IMR-90 (cell line): ENCODE measurements at regions not wholly inside any gene's neighbourhood (a gene's known extent, or its start where the extent isn't known, plus 50 kb on each side); places are given as distances from the start of the nearest gene placed in this dataset.

ENCODE experiments used
- CTCF ChIP-seq: conservative IDR thresholded peaks from 2 replicates; pipeline ENCODE4 v1.5.1; 2012; ENCODE audit warnings: mild to moderate bottlenecking, low read depth, low read length, improper control_type of control experiment
- ELK1 ChIP-seq: fragments of 150-350 bp; IDR thresholded peaks from 2 replicates; pipeline ENCODE4 v1.6.1; 2016; ENCODE audit warnings: low read depth, mild to moderate bottlenecking, low read length, moderate library complexity, borderline replicate concordance
- MAFK ChIP-seq: IDR thresholded peaks from 2 replicates; pipeline ENCODE4 v1.6.1; 2012; ENCODE audit warnings: low read depth, low read length, improper control_type of control experiment
- POLR2A ChIP-seq: IDR thresholded peaks from 2 replicates; pipeline ENCODE4 v1.6.1; 2012; ENCODE audit warnings: mild to moderate bottlenecking, low read depth, low read length
- RAD21 ChIP-seq: IDR thresholded peaks from 2 replicates; pipeline ENCODE4 v1.6.1; 2012; ENCODE audit warnings: low read length, improper control_type of control experiment
- RCOR1 ChIP-seq: IDR thresholded peaks from 2 replicates; pipeline ENCODE4 v1.6.1; 2012; ENCODE audit warnings: mild to moderate bottlenecking, low read length, improper control_type of control experiment; ENCODE audit not compliant: insufficient replicate concordance

DNA sequence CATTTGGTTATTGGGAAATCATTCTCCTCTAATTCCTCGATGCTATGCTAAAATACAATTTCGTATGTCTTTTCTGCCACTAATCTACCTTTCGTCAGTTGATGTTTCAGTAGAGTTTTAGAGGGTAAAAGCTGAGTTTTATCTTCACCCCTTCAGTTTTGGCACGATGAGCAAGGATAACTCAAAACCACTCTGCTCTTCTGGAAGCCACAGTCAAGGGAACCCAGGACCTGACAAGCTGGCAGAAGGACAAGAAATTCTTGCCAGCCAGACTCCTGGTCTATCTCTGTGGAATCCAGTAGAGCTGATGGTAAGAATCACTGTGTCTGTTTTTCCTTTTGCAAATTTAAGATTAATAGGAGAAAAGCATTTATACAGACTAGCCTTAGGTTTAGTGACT is 414.4 kb upstream of the LRRC3B start:
- TF ChIP-seq RAD21 (no peak), POLR2A (no peak), MAFK (no peak), CTCF (no peak), ELK1 (no peak), RCOR1 (no peak)
